Omental fat pad (tissue), 3 donors: ENCODE measurements at regions not wholly inside any gene's neighbourhood (a gene's known extent, or its start where the extent isn't known, plus 50 kb on each side); places are given as distances from the start of the nearest gene placed in this dataset.

Experiments
- ATAC-seq: fragments of 150-250 bp; one replicate; pipeline ENCODE4 v1.9.1; 2016; ENCODE audit warnings: mild to moderate bottlenecking, moderate library complexity; ENCODE audit not compliant: low FRiP score
- DNase-seq: peaks from one replicate; pipeline ENCODE4 v3.0.0-alpha.2; 2019; ENCODE audit warnings: low spot score
- CTCF ChIP-seq, 3 donors: fragments of 450-650 bp; IDR thresholded peaks; one replicate each; pipeline ENCODE4 v1.5.1; 2016 to 2017; ENCODE audit warnings: antibody characterized with exemption in 3 of 3, mild to moderate bottlenecking in 3 of 3, moderate library complexity in 2 of 3

GRCh38 chr10:128267581-128267980 lies 141.4 kb upstream of the MKI67 start:
- ATAC-seq (no peak), DNase-seq (no peak)
- no peak for TF ChIP-seq CTCF (IDR thresholded peaks at IDR 0.05)

GRCh38 chr10:128268015-128268722 lies 141.9 kb upstream of the MKI67 start:
- no peak for ATAC-seq
- no peak for DNase-seq
- TF ChIP-seq CTCF (IDR thresholded peaks at IDR 0.05), result no peak

GRCh38 chr10:128274938-128275337 lies 148.7 kb upstream of the MKI67 start:
- DNase-seq (no peak), ATAC-seq (no peak)
- TF ChIP-seq CTCF (IDR thresholded peaks at IDR 0.05), result no peak

- no peak for TF ChIP-seq CTCF (IDR thresholded peaks at IDR 0.05)
- DNase-seq, result no peak
- no peak for ATAC-seq
Observed at GRCh38 chr10:128275388-128276177, 149.4 kb upstream of the MKI67 start.

- ATAC-seq, result no peak
- DNase-seq, result no peak
- TF ChIP-seq CTCF (IDR thresholded peaks at IDR 0.05), result no peak
Observed at GRCh38 chr10:128277267-128277840, 151.1 kb upstream of the MKI67 start.

GRCh38 chr10:128278362-128278761 lies 152.1 kb upstream of the MKI67 start:
- DNase-seq (no peak), ATAC-seq (no peak)
- no peak for TF ChIP-seq CTCF (IDR thresholded peaks at IDR 0.05)
